ENCODE measurements at regions not wholly inside any gene's neighbourhood (a gene's known extent, or its start where the extent isn't known, plus 50 kb on each side); places are given as distances from the start of the nearest gene placed in this dataset.

DNA sequence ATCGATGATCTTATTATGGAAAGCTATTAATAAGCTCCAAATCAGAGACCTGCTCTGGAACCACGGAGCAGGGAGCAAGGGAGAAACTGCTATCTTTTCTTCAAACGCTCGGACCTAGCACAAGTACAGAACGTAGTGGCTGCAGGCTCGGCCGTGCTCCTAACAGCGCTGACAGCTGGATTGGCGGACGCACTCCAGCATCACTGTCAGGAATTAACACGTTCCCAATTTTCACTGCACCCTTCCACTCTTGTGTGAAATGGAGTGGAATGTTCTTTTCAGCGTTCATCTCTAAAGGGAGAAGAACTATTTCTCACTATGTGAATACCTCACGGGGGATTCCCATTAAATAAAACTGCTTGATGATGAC lies 106.9 kb downstream of the ZNF281 start:
- TF ChIP-seq, protein P1, sequence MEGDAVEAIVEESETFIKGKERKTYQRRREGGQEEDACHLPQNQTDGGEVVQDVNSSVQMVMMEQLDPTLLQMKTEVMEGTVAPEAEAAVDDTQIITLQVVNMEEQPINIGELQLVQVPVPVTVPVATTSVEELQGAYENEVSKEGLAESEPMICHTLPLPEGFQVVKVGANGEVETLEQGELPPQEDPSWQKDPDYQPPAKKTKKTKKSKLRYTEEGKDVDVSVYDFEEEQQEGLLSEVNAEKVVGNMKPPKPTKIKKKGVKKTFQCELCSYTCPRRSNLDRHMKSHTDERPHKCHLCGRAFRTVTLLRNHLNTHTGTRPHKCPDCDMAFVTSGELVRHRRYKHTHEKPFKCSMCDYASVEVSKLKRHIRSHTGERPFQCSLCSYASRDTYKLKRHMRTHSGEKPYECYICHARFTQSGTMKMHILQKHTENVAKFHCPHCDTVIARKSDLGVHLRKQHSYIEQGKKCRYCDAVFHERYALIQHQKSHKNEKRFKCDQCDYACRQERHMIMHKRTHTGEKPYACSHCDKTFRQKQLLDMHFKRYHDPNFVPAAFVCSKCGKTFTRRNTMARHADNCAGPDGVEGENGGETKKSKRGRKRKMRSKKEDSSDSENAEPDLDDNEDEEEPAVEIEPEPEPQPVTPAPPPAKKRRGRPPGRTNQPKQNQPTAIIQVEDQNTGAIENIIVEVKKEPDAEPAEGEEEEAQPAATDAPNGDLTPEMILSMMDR (IDR thresholded peaks at IDR 0.05 in 8 of 11, conservative IDR thresholded peaks at IDR 0.05 in 3 of 11): no peak
- no peak for TF ChIP-seq POLR2AphosphoS5 (IDR thresholded peaks at IDR 0.05)
